ENCODE measurements at regions not wholly inside any gene's neighbourhood (a gene's known extent, or its start where the extent isn't known, plus 50 kb on each side); places are given as distances from the start of the nearest gene placed in this dataset.

DNA sequence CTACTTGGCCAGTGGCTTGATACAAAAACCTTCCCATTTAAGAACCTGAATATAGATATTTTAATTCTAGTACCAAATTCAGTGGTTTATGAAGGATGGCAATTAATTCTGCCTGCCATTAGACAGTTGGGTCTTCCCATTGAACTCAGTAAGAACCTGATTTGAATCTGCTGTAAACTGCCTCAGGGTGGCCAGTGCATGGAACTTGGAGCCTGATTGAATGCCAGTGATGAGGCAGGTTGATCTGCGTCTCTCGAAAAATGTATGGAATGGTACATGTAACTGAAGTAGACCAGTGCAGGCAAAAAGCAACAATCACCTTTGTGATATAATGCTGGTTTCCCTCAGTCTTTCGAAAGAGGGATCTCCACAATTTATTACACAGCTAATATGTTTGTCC is 421.4 kb downstream of the TMA16 start:
- no CpG with 5 or more reads among the region's 3 CpGs for WGBS, 2 experiments (ENCODE audit: insufficient coverage in 2 of 2)
- no peaks in the 10 kb centered on the region for H3K4me1 ChIP-seq (ENCODE audit: control insufficient read depth, insufficient read depth, low read length, poor library complexity, severe bottlenecking)
- H3K4me3 ChIP-seq (ENCODE audit: extremely low read depth, insufficient read depth, low read length, poor library complexity, severe bottlenecking): no peak overlapping the region
- no peaks in the 10 kb centered on the region for H3K9me3 ChIP-seq (ENCODE audit: control insufficient read depth, low read length)
- no peaks in the 10 kb centered on the region for H3K36me3 ChIP-seq (ENCODE audit: control insufficient read depth, insufficient read depth, low read length)
- H3K27ac ChIP-seq (ENCODE audit: low read depth, low read length, severe bottlenecking): no peak overlapping the region

DNA sequence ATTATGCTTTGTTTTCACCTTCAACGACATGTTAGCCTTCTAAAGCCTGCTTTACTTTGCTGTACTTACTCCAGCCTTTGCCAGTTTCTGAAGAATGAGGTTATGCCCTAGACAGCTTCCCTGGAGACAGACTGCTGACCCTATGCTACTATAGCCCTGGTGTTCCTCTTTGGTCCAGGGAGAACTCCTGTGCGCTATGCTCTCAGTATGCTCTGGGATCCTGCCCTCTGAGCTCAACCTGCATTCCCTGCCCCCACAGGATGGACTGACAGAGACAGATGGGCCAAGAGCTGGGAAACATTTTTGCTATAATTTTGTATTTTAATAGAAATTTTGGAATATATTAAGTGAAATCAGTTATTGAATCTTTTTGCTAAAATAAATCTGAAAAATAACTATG is 425.9 kb downstream of the TMA16 start:
- 83 to 100% methylated on average over 1 of the region's 2 CpGs for WGBS, 2 experiments (ENCODE audit: insufficient coverage in 2 of 2)
- H3K4me3 ChIP-seq (ENCODE audit: extremely low read depth, insufficient read depth, low read length, poor library complexity, severe bottlenecking): no peak overlapping the region
- no peaks in the 10 kb centered on the region for H3K4me1 ChIP-seq (ENCODE audit: control insufficient read depth, insufficient read depth, low read length, poor library complexity, severe bottlenecking)
- H3K36me3 ChIP-seq (ENCODE audit: control insufficient read depth, insufficient read depth, low read length): no peaks in the 10 kb centered on the region
- H3K27ac ChIP-seq (ENCODE audit: low read depth, low read length, severe bottlenecking): no peak overlapping the region
- H3K9me3 ChIP-seq (ENCODE audit: control insufficient read depth, low read length): no peaks in the 10 kb centered on the region

GRCh38 chr4:163922302-163922701 is 427.8 kb downstream of the TMA16 start:
- WGBS, 2 experiments (ENCODE audit: insufficient coverage in 2 of 2): no CpG with 5 or more reads among the region's 2 CpGs
- Histone ChIP-seq H3K36me3 (ENCODE audit: control insufficient read depth, insufficient read depth, low read length) (no peaks in the 10 kb centered on the region), H3K4me1 (ENCODE audit: control insufficient read depth, insufficient read depth, low read length, poor library complexity, severe bottlenecking) (no peaks in the 10 kb centered on the region), H3K9me3 (ENCODE audit: control insufficient read depth, low read length) (no peaks in the 10 kb centered on the region), H3K4me3 (ENCODE audit: extremely low read depth, insufficient read depth, low read length, poor library complexity, severe bottlenecking) (no peak overlapping the region), H3K27ac (ENCODE audit: low read depth, low read length, severe bottlenecking) (no peak overlapping the region)

DNA sequence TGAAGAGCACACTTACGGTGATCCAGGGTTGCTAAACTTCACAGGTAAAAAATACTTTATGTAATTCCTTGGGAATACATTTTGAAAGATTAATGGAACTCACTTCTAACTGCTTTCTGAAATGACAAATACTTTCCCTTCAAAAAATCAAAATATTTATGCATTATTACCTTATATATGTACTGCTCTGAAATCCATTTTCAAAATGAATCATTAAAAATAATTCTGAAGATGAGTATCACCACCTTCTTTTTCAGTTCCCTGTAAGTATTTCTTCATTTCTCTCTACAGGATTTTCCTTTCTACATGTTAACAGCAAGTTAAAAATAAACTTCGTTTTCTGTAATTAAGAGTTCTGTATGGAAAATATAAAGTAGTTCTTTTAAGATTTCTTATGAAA is 428.6 kb downstream of the TMA16 start:
- Histone ChIP-seq H3K27ac (ENCODE audit: low read depth, low read length, severe bottlenecking) (no peak overlapping the region), H3K4me1 (ENCODE audit: control insufficient read depth, insufficient read depth, low read length, poor library complexity, severe bottlenecking) (no peaks in the 10 kb centered on the region), H3K9me3 (ENCODE audit: control insufficient read depth, low read length) (no peaks in the 10 kb centered on the region), H3K4me3 (ENCODE audit: extremely low read depth, insufficient read depth, low read length, poor library complexity, severe bottlenecking) (no peak overlapping the region), H3K36me3 (ENCODE audit: control insufficient read depth, insufficient read depth, low read length) (no peaks in the 10 kb centered on the region)
- 83% methylated on average over 1 of the region's 2 CpGs; no CpG with 5 or more reads in 1 of the 2 experiments for WGBS, 2 experiments (ENCODE audit: insufficient coverage in 2 of 2)

- Histone ChIP-seq H3K27ac (ENCODE audit: low read depth, low read length, severe bottlenecking) (no peak overlapping the region), H3K9me3 (ENCODE audit: control insufficient read depth, low read length) (no peaks in the 10 kb centered on the region), H3K36me3 (ENCODE audit: control insufficient read depth, insufficient read depth, low read length) (no peaks in the 10 kb centered on the region), H3K4me1 (ENCODE audit: control insufficient read depth, insufficient read depth, low read length, poor library complexity, severe bottlenecking) (no peaks in the 10 kb centered on the region), H3K4me3 (ENCODE audit: extremely low read depth, insufficient read depth, low read length, poor library complexity, severe bottlenecking) (no peak overlapping the region)
These were observed 435.6 kb downstream of the TMA16 start for GRCh38 chr4:163930086-163930485.

- Histone ChIP-seq H3K9me3 (ENCODE audit: control insufficient read depth, low read length) (no peaks in the 10 kb centered on the region), H3K27ac (ENCODE audit: low read depth, low read length, severe bottlenecking) (no peak overlapping the region), H3K4me3 (ENCODE audit: extremely low read depth, insufficient read depth, low read length, poor library complexity, severe bottlenecking) (no peak overlapping the region), H3K36me3 (ENCODE audit: control insufficient read depth, insufficient read depth, low read length) (no peaks in the 10 kb centered on the region), H3K4me1 (ENCODE audit: control insufficient read depth, insufficient read depth, low read length, poor library complexity, severe bottlenecking) (no peaks in the 10 kb centered on the region)
- 88 to 100% methylated on average over 6 to 7 of the region's 7 CpGs for WGBS, 2 experiments (ENCODE audit: insufficient coverage in 2 of 2)
These were observed 438.0 kb downstream of the TMA16 start for GRCh38 chr4:163932504-163932903.

- WGBS, 2 experiments (ENCODE audit: insufficient coverage in 2 of 2): no CpG with 5 or more reads among the region's 1 CpG
- Histone ChIP-seq H3K9me3 (ENCODE audit: control insufficient read depth, low read length) (no peaks in the 10 kb centered on the region), H3K27ac (ENCODE audit: low read depth, low read length, severe bottlenecking) (no peak overlapping the region), H3K4me3 (ENCODE audit: extremely low read depth, insufficient read depth, low read length, poor library complexity, severe bottlenecking) (no peak overlapping the region), H3K4me1 (ENCODE audit: control insufficient read depth, insufficient read depth, low read length, poor library complexity, severe bottlenecking) (no peaks in the 10 kb centered on the region), H3K36me3 (ENCODE audit: control insufficient read depth, insufficient read depth, low read length) (no peaks in the 10 kb centered on the region)
These were observed 445.1 kb downstream of the TMA16 start for GRCh38 chr4:163939597-163939996.

DNA sequence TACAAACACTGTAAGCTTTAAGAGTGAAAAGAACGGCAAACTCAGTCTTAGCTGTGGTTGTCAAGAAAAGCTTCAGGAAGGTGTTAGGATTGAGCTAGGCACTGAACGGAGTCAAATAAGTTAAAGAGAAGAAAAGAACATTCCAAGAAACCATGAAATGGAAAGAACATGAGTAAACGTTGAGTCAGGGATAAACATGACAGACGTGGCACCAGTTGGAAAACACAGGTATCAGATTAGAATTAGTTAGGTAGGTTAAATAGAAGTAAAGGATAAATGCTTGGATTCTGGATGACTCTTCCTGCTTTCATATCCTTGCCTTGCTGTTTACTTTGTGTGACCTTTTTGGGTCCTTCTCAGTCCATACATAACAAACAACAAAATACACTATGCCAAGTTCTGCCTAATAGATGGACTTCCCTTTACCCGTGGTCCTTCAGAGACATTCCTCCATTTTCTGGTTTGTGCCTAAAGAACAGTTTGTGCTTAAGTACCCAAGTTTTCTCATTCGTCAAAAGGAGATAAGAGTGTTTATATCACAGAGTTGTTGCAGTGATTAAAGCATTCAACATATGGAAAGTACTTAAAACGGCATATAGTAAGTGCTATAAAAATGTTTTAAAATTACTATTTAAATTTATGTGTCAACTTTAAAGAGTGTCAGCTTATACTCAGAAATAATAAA is 446.9 kb downstream of the TMA16 start:
- Histone ChIP-seq H3K4me1 (ENCODE audit: control insufficient read depth, insufficient read depth, low read length, poor library complexity, severe bottlenecking) (no peaks in the 10 kb centered on the region), H3K9me3 (ENCODE audit: control insufficient read depth, low read length) (no peaks in the 10 kb centered on the region), H3K4me3 (ENCODE audit: extremely low read depth, insufficient read depth, low read length, poor library complexity, severe bottlenecking) (no peak overlapping the region), H3K27ac (ENCODE audit: low read depth, low read length, severe bottlenecking) (no peak overlapping the region), H3K36me3 (ENCODE audit: control insufficient read depth, insufficient read depth, low read length) (no peaks in the 10 kb centered on the region)
- WGBS, 2 experiments (ENCODE audit: insufficient coverage in 2 of 2): 85 to 88% methylated on average over 4 to 5 of the region's 7 CpGs

- Histone ChIP-seq H3K4me3 (ENCODE audit: extremely low read depth, insufficient read depth, low read length, poor library complexity, severe bottlenecking) (no peak overlapping the region), H3K36me3 (ENCODE audit: control insufficient read depth, insufficient read depth, low read length) (no peaks in the 10 kb centered on the region), H3K9me3 (ENCODE audit: control insufficient read depth, low read length) (no peaks in the 10 kb centered on the region), H3K27ac (ENCODE audit: low read depth, low read length, severe bottlenecking) (no peak overlapping the region), H3K4me1 (ENCODE audit: control insufficient read depth, insufficient read depth, low read length, poor library complexity, severe bottlenecking) (no peaks in the 10 kb centered on the region)
- WGBS, 2 experiments (ENCODE audit: insufficient coverage in 2 of 2): 92 to 93% methylated on average over 7 to 9 of the region's 9 CpGs
These were observed 454.5 kb downstream of the TMA16 start for GRCh38 chr4:163948920-163949455.

DNA sequence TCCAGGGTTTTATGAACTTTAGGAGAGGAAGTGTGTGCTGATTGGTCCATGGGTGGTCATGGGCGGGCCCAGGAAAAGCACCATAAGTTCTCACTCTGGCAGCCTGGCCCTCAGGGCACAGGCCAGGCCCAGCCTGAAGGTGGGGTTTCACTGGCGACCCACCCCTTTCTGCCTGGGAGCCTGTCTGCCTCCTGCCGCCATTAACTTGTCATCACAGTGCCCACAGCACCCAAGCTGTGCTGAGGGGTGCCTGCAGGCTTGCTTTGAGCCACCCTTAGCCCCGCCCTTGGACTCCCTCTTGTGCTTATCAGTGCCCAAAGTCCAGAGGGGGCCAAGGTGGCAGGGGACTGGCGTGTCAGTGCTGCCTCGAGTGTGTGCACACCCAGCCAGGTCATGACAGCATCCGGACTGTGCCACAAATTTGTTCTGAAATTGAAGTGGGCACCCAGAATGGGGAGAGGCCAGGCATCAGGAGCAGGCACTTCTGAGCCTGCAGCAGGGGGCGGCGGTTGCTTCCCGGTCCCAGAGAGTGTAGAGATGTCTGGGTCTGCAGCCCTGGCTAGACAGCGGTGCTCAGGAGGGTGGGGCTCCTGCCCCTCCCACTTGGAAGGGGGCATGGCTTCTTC is 455.6 kb downstream of the TMA16 start:
- H3K9me3 ChIP-seq (ENCODE audit: control insufficient read depth, low read length): no peaks in the 10 kb centered on the region
- H3K4me1 ChIP-seq (ENCODE audit: control insufficient read depth, insufficient read depth, low read length, poor library complexity, severe bottlenecking): no peaks in the 10 kb centered on the region
- H3K27ac ChIP-seq (ENCODE audit: low read depth, low read length, severe bottlenecking): no peak overlapping the region
- H3K4me3 ChIP-seq (ENCODE audit: extremely low read depth, insufficient read depth, low read length, poor library complexity, severe bottlenecking): no peak overlapping the region
- WGBS, 2 experiments (ENCODE audit: insufficient coverage in 2 of 2): 81 to 93% methylated on average over 7 to 11 of the region's 11 CpGs
- H3K36me3 ChIP-seq (ENCODE audit: control insufficient read depth, insufficient read depth, low read length): no peaks in the 10 kb centered on the region

DNA sequence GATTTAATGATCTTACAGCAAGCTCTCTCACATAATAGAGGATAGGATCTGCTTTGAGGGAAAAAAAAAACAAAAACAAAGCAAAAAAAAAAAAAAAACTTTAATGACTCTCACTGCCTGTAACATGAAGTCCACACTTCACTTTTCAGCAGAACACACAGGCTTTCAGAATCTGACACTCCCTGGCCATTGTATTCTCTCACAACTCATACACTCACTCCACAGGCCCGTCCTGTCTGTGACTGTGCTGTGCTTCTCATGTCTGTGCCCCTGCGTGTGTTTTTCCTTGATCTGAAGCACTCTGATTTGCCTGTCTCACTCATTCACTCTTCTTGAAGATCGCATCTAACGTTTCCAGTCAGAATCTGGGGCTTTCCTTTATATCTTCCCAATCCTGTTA is 460.8 kb downstream of the TMA16 start:
- Histone ChIP-seq H3K27ac (ENCODE audit: low read depth, low read length, severe bottlenecking) (no peak overlapping the region), H3K36me3 (ENCODE audit: control insufficient read depth, insufficient read depth, low read length) (no peaks in the 10 kb centered on the region), H3K4me1 (ENCODE audit: control insufficient read depth, insufficient read depth, low read length, poor library complexity, severe bottlenecking) (no peaks in the 10 kb centered on the region), H3K4me3 (ENCODE audit: extremely low read depth, insufficient read depth, low read length, poor library complexity, severe bottlenecking) (no peak overlapping the region), H3K9me3 (ENCODE audit: control insufficient read depth, low read length) (no peaks in the 10 kb centered on the region)
- WGBS, 2 experiments (ENCODE audit: insufficient coverage in 2 of 2): 91% methylated on average over 3 to 4 of the region's 4 CpGs
